NCI-H128 (cell line): ENCODE measurements at regions not wholly inside any gene's neighbourhood (a gene's known extent, or its start where the extent isn't known, plus 50 kb on each side); places are given as distances from the start of the nearest gene placed in this dataset.
A peak's percentile ranks its signal among the peaks of the same experiment; 100 is the strongest.

ENCODE experiments used
- DNase-seq: peaks from one replicate; lab custom pipeline; 2025; ENCODE audit not compliant: unreplicated experiment; lab: John Stamatoyannopoulos, UW

- DNase-seq, result no peak
Observed at GRCh38 chr16:82499302-82499701, 127.5 kb upstream of the CDH13 start.

- DNase-seq, result no peak
Observed at GRCh38 chr16:82497139-82497538, 129.6 kb upstream of the CDH13 start.

GRCh38 chr16:82488460-82488859 is 138.3 kb upstream of the CDH13 start:
- no peak for DNase-seq

- DNase-seq, result no peak
Observed at GRCh38 chr16:82481455-82481854, 145.3 kb upstream of the CDH13 start.

GRCh38 chr16:82476786-82477185 is 150.0 kb upstream of the CDH13 start:
- no peak for DNase-seq

GRCh38 chr16:82470620-82471152 is 156.1 kb upstream of the CDH13 start:
- DNase-seq, result no peak

GRCh38 chr16:82470016-82470415 is 156.8 kb upstream of the CDH13 start:
- no peak for DNase-seq

GRCh38 chr16:82464187-82464586 is 162.6 kb upstream of the CDH13 start:
- DNase-seq, result no peak

- DNase-seq, result no peak
Observed at GRCh38 chr16:82460766-82461165, 166.0 kb upstream of the CDH13 start.

GRCh38 chr16:82459580-82460256 is 167.1 kb upstream of the CDH13 start:
- no peak for DNase-seq

GRCh38 chr16:82456683-82457082 is 170.1 kb upstream of the CDH13 start:
- DNase-seq, result peak; percentile 6

- no peak for DNase-seq
Observed at GRCh38 chr16:82454566-82454965, 172.2 kb upstream of the CDH13 start.

GRCh38 chr16:82454152-82454551 is 172.6 kb upstream of the CDH13 start:
- no peak for DNase-seq

GRCh38 chr16:82452004-82452756 is 174.6 kb upstream of the CDH13 start:
- DNase-seq, result no peak

GRCh38 chr16:82451449-82451848 is 175.3 kb upstream of the CDH13 start:
- no peak for DNase-seq

GRCh38 chr16:82440336-82440735 is 186.4 kb upstream of the CDH13 start:
- DNase-seq, result no peak

- DNase-seq, result no peak
Observed at GRCh38 chr16:82439678-82440293, 187.0 kb upstream of the CDH13 start.

GRCh38 chr16:82433042-82433441 is 193.7 kb upstream of the CDH13 start:
- DNase-seq, result no peak

- no peak for DNase-seq
Observed at GRCh38 chr16:82432261-82432660, 194.5 kb upstream of the CDH13 start.

GRCh38 chr16:82425661-82426060 is 201.1 kb upstream of the CDH13 start:
- DNase-seq, result no peak

GRCh38 chr16:82421851-82422250 is 204.9 kb upstream of the CDH13 start:
- DNase-seq, result no peak

GRCh38 chr16:82419332-82419731 is 207.4 kb upstream of the CDH13 start:
- DNase-seq, result no peak
